ENCODE measurements at regions not wholly inside any gene's neighbourhood (a gene's known extent, or its start where the extent isn't known, plus 50 kb on each side); places are given as distances from the start of the nearest gene placed in this dataset.

- TF ChIP-seq CTCF (IDR thresholded peaks at IDR 0.05; ENCODE audit: low read depth, low read length), result no peak
- no peak for TF ChIP-seq EZH2phosphoT487 (IDR thresholded peaks at IDR 0.05; ENCODE audit: low read depth)
Measured at GRCh38 chr6:81812401-81812800, 59.9 kb upstream of the TENT5A start.
